T47D (cell line): ENCODE measurements at regions not wholly inside any gene's neighbourhood (a gene's known extent, or its start where the extent isn't known, plus 50 kb on each side); places are given as distances from the start of the nearest gene placed in this dataset.
"Not testable (repeated sequence)": the region's sequence is repeated elsewhere in the genome, so short reads cannot be mapped to it uniquely, and the experiment has no call there.

ENCODE experiments used
- DNase-seq, 2 experiments: peaks; one replicate each; pipeline versions ENCODE4 v3.0.0 to v3.0.0-alpha.2; 2011 to 2012; ENCODE audit warnings: low read depth in 1 of 2, low spot score in 1 of 2
- JUND ChIP-seq: IDR thresholded peaks from 2 replicates; pipeline ENCODE4 v1.6.1; 2012; ENCODE audit warnings: low read depth
- in situ Hi-C: cut with HindIII; loops from 2 replicates; pipeline ENCODE4 v1.10.0; 2016; ENCODE audit warnings: low sequenced_read_pairs, low pct_unique_long_range_greater_than_20kb

DNA sequence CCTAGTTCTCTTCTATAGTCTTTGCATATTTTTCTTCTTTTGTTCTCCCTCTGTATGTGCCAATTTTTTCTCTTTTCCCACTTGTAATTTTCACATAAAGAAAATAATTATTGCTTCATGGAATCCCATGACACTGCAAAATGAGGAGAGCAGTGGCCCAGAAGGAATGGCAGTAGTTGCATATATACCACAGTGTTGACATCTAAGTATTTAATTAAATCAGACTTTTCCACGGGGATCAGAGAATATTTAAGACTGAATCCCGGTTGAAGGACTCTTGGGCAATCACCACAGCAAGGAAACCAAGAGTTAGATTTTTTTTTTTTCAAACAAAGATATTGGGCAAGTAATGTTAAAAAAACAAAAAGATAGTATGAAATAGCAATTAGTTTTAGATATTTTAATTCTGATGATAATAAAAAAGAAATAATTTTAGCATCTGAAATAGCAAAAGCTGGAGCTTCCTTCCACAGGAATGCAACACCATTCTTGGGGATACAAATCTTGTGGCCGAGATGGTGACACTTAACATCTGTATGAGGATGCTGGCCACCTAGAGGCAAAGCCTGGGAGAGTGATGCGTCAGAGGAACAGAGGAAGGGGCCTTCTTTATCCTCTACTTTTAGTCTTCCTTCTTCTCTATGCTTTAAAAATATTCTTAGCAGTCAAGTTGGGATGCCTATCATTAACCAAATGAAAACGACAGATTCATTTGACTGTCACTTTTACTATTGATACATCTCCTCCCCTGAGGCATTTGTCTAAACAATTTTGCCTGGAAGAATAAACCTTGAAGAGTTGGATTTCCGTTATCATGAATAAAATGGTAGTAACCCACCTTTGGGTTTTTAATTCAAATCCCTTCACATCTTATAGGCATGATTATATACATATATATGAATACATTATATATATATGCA, 356.2 kb downstream of the GJA1 start:
- no peak for DNase-seq
- in situ Hi-C loops = no loop called here
- TF ChIP-seq JUND = no peak

GRCh38 chr6:121794630-121795029, 359.2 kb downstream of the GJA1 start:
- no peak for TF ChIP-seq JUND
- DNase-seq = no peak
- in situ Hi-C loops = no loop called here

- DNase-seq = peak in 1 of 2 experiments; percentile 3
- in situ Hi-C loops = not testable (repeated sequence)
Measured at GRCh38 chr6:121797598-121797997, 362.2 kb downstream of the GJA1 start.

GRCh38 chr6:121798126-121798525, 362.7 kb downstream of the GJA1 start:
- in situ Hi-C loops, DNase-seq: not testable (repeated sequence)

DNA sequence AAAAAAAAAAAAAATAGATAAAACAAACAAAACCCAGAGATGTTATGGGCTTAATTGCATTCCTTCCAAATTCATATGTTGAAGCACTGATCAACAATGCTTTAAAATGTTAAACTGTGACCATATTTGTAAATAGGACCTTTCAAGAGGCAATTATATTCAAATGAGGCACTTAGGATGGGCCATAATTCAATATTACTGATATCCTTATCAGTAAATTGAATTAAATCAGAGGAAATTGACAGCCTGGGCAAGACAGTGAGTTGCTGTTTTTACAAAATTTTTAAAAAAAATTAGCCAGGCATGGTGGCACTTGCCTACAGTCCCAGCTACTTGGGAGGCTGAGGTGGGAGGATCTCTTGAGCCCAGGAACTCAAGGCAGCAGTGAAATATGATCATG, 364.1 kb downstream of the GJA1 start:
- in situ Hi-C loops = no loop called here
- DNase-seq = no peak
- TF ChIP-seq JUND = no peak

DNA sequence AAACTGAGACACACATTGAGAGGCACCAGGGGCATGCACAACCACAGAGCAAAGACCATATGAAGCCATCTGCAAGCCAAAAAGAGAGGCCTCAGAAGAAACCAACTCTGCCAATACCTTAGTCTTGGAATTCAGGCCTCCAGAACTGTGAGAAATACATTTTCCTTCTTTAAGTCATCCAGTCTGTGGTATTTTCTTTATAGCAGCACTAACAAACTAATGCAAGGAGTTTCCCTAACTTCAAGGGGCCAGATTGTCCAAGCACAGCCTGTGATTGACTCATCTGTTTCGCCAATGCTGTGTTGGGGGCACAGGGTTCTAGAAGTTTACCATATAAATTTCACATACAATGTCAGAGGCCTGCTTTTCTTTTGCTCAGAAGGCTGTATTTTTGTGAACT, 364.6 kb downstream of the GJA1 start:
- no peak for DNase-seq
- in situ Hi-C loops = no loop called here
- TF ChIP-seq JUND = no peak

- no peak for DNase-seq
- in situ Hi-C loops = no loop called here
- no peak for TF ChIP-seq JUND
Measured at GRCh38 chr6:121806116-121806515, 370.7 kb downstream of the GJA1 start.

- in situ Hi-C loops = no loop called here
- TF ChIP-seq JUND = no peak
- DNase-seq = no peak
Measured at GRCh38 chr6:121809211-121809610, 373.8 kb downstream of the GJA1 start.

DNA sequence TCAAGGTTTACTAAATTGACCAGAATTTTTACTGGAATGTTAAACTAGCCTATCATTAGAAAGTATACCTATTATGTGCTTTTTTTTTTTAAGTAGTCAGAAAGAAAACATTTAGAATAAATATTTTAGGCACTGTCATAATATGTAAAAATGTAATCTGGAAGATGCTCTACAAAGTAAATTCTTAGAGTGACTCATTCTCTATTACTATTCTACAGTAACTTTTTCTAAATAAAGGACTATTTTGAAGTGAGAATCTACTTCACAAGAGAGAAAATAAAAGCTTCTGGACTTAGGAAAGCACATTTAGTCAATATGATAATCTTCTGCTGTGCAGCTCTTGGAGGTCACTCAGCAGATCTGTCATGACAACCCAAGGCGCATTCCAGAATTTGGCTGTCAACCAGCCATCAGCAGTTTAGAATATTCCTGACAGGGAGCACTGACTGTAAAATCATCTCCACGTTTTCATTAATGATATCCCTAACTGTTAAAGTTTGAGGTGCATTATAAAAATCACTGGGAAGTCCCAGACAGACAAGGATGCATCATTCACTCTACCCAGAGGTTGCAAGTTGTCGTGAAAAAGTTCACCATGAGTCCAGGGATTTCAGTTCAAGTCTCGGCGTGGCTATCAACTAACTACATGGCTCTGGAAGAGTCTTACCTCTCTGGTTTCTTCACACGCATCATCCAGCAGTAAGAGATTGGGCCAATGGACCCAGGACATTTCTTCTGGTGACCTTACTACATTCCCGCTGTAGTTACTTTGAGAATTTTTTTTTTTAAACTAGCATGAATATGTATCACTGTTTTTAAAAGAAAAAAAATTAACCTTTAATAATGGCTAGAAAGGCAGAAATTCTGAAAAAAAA, 374.9 kb downstream of the GJA1 start:
- no peak for DNase-seq
- TF ChIP-seq JUND = no peak
- in situ Hi-C loops = no loop called here

- no peak for DNase-seq
Measured at GRCh38 chr6:121811106-121811505, 375.7 kb downstream of the GJA1 start.

DNA sequence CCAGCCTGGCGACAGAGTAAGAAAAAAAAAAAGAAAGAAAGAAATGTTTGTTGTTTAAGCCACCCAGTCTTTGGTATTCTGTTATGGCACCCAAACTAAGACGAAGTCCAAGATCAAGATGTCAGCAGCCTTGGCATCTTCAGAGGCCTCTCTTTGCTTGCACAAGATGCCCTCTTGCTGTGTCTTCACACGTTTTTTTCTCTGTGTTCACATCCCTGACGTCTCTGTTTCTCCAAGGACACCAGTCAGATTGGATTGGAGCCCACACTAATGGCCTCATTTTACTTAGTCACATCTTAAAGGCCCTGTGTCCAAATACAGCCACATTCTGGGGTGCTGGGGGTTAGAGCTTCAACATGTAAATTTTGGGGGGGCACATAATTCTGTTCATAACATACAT, 380.9 kb downstream of the GJA1 start:
- no peak for TF ChIP-seq JUND

More at GRCh38 chr6:121811106-121811505, 375.7 kb downstream of the GJA1 start:
- no peak for TF ChIP-seq JUND
- in situ Hi-C loops = no loop called here

DNA sequence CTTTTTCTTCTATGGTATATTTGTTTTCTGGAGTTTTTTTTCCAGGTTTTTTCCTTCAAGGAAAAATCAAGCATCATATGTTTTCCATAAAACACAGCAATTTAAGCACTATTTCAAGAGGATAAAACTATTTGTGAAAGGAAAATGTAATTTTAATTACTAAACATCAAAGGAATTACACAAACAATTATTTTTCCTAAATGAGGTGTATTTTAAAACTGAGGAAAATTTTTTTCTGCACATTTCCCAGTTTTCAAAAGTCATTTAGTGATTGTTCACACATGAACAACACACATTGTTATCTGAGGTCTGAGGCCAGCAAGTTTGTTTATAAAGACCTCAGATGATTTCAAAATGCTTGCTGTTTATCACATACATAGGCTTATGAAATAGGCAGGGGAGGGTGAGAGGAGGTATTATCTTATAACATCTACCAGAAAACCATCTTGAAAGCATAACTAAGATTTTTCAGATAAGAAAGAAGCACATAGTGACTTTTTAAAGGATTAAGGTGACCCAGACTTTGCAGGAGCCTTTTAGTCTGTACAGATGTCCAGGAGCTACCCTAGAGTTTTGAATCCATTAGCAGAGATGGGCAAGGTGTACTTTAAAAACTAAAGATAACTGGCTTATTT, 381.6 kb downstream of the GJA1 start:
- peak in 1 of 2 experiments; percentile 13 for DNase-seq
- no peak for TF ChIP-seq JUND
- in situ Hi-C loops = no loop called here

More for the DNA sequence above, 380.9 kb downstream of the GJA1 start:
- in situ Hi-C loops = no loop called here
- DNase-seq = no peak
